Neural cell (in vitro differentiated cells): ENCODE measurements at regions not wholly inside any gene's neighbourhood (a gene's known extent, or its start where the extent isn't known, plus 50 kb on each side); places are given as distances from the start of the nearest gene placed in this dataset.

Experiments
- H2AFZ ChIP-seq: fragments of 200-600, 300-800 bp; sonication (generic), shearing (Covaris generic); 2 replicates; pipeline ENCODE4 v1.6.0; 2014; ENCODE audit warnings: low read depth, mild to moderate bottlenecking, antibody characterized with exemption, low read length, moderate library complexity
- H3F3A ChIP-seq: fragments of 200-600 bp; shearing (Covaris generic); 2 replicates; pipeline ENCODE4 v1.6.1; 2016; ENCODE audit warnings: mild to moderate bottlenecking, moderate library complexity, mixed read lengths, antibody characterized with exemption, low read length; ENCODE audit not compliant: insufficient read depth, poor library complexity, severe bottlenecking
- H3K27ac ChIP-seq: fragments of 200-600, 300-800 bp; sonication (generic), shearing (Covaris generic); 2 replicates; pipeline ENCODE4 v1.5.1; 2014; ENCODE audit warnings: mild to moderate bottlenecking, low read length, moderate library complexity
- H3K27me3 ChIP-seq: fragments of 300-800, 200-600 bp; sonication (generic), shearing (Covaris generic); 2 replicates; pipeline ENCODE4 v1.6.0; 2014; ENCODE audit warnings: mild to moderate bottlenecking, low read depth, low read length, moderate library complexity; ENCODE audit not compliant: insufficient read depth
- H3K36me3 ChIP-seq: fragments of 300-800, 200-600 bp; sonication (generic), shearing (Covaris generic); 2 replicates; pipeline ENCODE4 v1.5.1; 2014; ENCODE audit warnings: mild to moderate bottlenecking, antibody characterized with exemption, low read length, moderate library complexity; ENCODE audit not compliant: insufficient read depth
- H3K4me2 ChIP-seq: fragments of 300-800, 200-600 bp; sonication (generic), shearing (Covaris generic); 2 replicates; pipeline ENCODE4 v1.6.0; 2014; ENCODE audit warnings: mild to moderate bottlenecking, low read length
- H3K4me3 ChIP-seq: fragments of 300-800, 200-600 bp; sonication (generic), shearing (Covaris generic); 2 replicates; pipeline ENCODE4 v1.5.1; 2014; ENCODE audit warnings: mild to moderate bottlenecking, low read length, moderate library complexity
- H3K79me2 ChIP-seq: fragments of 200-600 bp; shearing (Covaris generic); replicated peaks from 2 replicates; pipeline ENCODE4 v1.6.0; 2014; ENCODE audit warnings: mild to moderate bottlenecking, low read length, moderate library complexity; ENCODE audit not compliant: insufficient read depth
- H3K9ac ChIP-seq: fragments of 300-800, 200-600 bp; sonication (generic), shearing (Covaris generic); 2 replicates; pipeline ENCODE4 v1.6.1; 2016; ENCODE audit warnings: mild to moderate bottlenecking, low read length, mixed read lengths
- H3K9me2 ChIP-seq: fragments of 200-600 bp; shearing (Covaris generic); 2 replicates; pipeline ENCODE4 v1.6.1; 2016; ENCODE audit warnings: mild to moderate bottlenecking, low read length, mixed read lengths; ENCODE audit not compliant: insufficient read depth
- H3K9me3 ChIP-seq: fragments of 200-600, 300-800 bp; sonication (generic), shearing (Covaris generic); 2 replicates; pipeline ENCODE4 v1.6.1; 2016; ENCODE audit warnings: mild to moderate bottlenecking, mixed run types, low read length, moderate library complexity, mixed read lengths
- H4K20me1 ChIP-seq: fragments of 200-600 bp; shearing (Covaris generic); 2 replicates; pipeline ENCODE4 v1.6.1; 2016; ENCODE audit warnings: mild to moderate bottlenecking, mixed run types; ENCODE audit not compliant: insufficient read depth
- CTCF ChIP-seq: fragments of 450-650 bp; IDR thresholded peaks from 2 replicates; pipeline ENCODE4 v1.5.1; 2014; ENCODE audit warnings: antibody characterized with exemption, mild to moderate bottlenecking, moderate library complexity; ENCODE audit not compliant: poor library complexity, severe bottlenecking
- EP300 ChIP-seq: fragments of 450-650 bp; conservative IDR thresholded peaks from 2 replicates; pipeline ENCODE4 v1.6.1; 2014; ENCODE audit warnings: antibody characterized with exemption, mild to moderate bottlenecking, moderate library complexity; ENCODE audit not compliant: poor library complexity, severe bottlenecking
- EZH2 ChIP-seq: fragments of 200-600, 300-800 bp; shearing (Covaris generic), sonication (generic); IDR thresholded peaks from 2 replicates; pipeline ENCODE4 v1.6.1; 2014; ENCODE audit warnings: antibody characterized with exemption, low read length, borderline replicate concordance, mild to moderate bottlenecking; ENCODE audit not compliant: insufficient read depth, poor library complexity, severe bottlenecking
- MXI1 ChIP-seq: fragments of 450-650 bp; conservative IDR thresholded peaks from 2 replicates; pipeline ENCODE4 v1.6.1; 2014; ENCODE audit warnings: antibody characterized with exemption, mild to moderate bottlenecking; ENCODE audit not compliant: poor library complexity, severe bottlenecking
- POLR2AphosphoS5 ChIP-seq: IDR thresholded peaks from 2 replicates; pipeline ENCODE4 v1.6.1; 2012
- RAD21 ChIP-seq: fragments of 450-650 bp; conservative IDR thresholded peaks from 2 replicates; pipeline ENCODE4 v1.6.1; 2014; ENCODE audit warnings: antibody characterized with exemption, mild to moderate bottlenecking, moderate library complexity
- REST ChIP-seq: IDR thresholded peaks from 2 replicates; pipeline ENCODE4 v1.6.1; 2012; ENCODE audit warnings: borderline replicate concordance
- SMC3 ChIP-seq: fragments of 450-650 bp; conservative IDR thresholded peaks from 2 replicates; pipeline ENCODE4 v1.6.1; 2014; ENCODE audit warnings: antibody characterized with exemption, mild to moderate bottlenecking, moderate library complexity; ENCODE audit not compliant: poor library complexity
- TAF1 ChIP-seq: IDR thresholded peaks from 2 replicates; pipeline ENCODE4 v1.6.1; 2012; ENCODE audit warnings: low read depth

GRCh38 chr4:18524667-18525066, 503.1 kb upstream of the LCORL start:
- H3K4me3 ChIP-seq, result no peak overlapping the region
- H3F3A ChIP-seq, result no peaks in the 10 kb centered on the region
- no peaks in the 10 kb centered on the region for H3K27me3 ChIP-seq

GRCh38 chr4:18518098-18518497, 496.5 kb upstream of the LCORL start:
- Histone ChIP-seq H3K9ac (no peak overlapping the region), H3K36me3 (no peaks in the 10 kb centered on the region), H3K4me2 (no peak overlapping the region), H3K9me2 (no peaks in the 10 kb centered on the region), H3K9me3 (no peaks in the 10 kb centered on the region), H3K27ac (no peak overlapping the region), H3K27me3 (no peaks in the 10 kb centered on the region), H3K79me2 (no peaks in the 10 kb centered on the region), H4K20me1 (no peaks in the 10 kb centered on the region), H3K4me3 (no peak overlapping the region), H2AFZ (no peak overlapping the region), H3F3A (no peaks in the 10 kb centered on the region)
- TF ChIP-seq SMC3 (no peak), TAF1 (no peak), EP300 (no peak), EZH2 (no peak), MXI1 (no peak), CTCF (no peak), RAD21 (no peak), POLR2AphosphoS5 (no peak), REST (no peak)

More at GRCh38 chr4:18524667-18525066, 503.1 kb upstream of the LCORL start:
- H4K20me1 ChIP-seq, result no peaks in the 10 kb centered on the region
- H2AFZ ChIP-seq, result no peak overlapping the region
- no peaks in the 10 kb centered on the region for H3K79me2 ChIP-seq
- no peaks in the 10 kb centered on the region for H3K9me3 ChIP-seq
- H3K36me3 ChIP-seq, result no peaks in the 10 kb centered on the region
- no peak overlapping the region for H3K4me2 ChIP-seq
- no peaks in the 10 kb centered on the region for H3K9me2 ChIP-seq
- H3K9ac ChIP-seq, result no peak overlapping the region
- H3K27ac ChIP-seq, result no peak overlapping the region
- TF ChIP-seq REST, result no peak
- no peak for TF ChIP-seq RAD21
- no peak for TF ChIP-seq EP300
- no peak for TF ChIP-seq TAF1
- no peak for TF ChIP-seq MXI1
